HG02852 (cell line): ENCODE measurements at regions not wholly inside any gene's neighbourhood (a gene's known extent, or its start where the extent isn't known, plus 50 kb on each side); places are given as distances from the start of the nearest gene placed in this dataset.
"Not testable (repeated sequence)": the region's sequence is repeated elsewhere in the genome, so short reads cannot be mapped to it uniquely, and the experiment has no call there.

Source experiments
- ATAC-seq: cut with Tn5 transposase; IDR thresholded peaks from one replicate; pipeline ENCODE4 v1.9.1; 2021; ENCODE audit warnings: mild to moderate bottlenecking, moderate library complexity; ENCODE audit not compliant: unreplicated experiment

DNA sequence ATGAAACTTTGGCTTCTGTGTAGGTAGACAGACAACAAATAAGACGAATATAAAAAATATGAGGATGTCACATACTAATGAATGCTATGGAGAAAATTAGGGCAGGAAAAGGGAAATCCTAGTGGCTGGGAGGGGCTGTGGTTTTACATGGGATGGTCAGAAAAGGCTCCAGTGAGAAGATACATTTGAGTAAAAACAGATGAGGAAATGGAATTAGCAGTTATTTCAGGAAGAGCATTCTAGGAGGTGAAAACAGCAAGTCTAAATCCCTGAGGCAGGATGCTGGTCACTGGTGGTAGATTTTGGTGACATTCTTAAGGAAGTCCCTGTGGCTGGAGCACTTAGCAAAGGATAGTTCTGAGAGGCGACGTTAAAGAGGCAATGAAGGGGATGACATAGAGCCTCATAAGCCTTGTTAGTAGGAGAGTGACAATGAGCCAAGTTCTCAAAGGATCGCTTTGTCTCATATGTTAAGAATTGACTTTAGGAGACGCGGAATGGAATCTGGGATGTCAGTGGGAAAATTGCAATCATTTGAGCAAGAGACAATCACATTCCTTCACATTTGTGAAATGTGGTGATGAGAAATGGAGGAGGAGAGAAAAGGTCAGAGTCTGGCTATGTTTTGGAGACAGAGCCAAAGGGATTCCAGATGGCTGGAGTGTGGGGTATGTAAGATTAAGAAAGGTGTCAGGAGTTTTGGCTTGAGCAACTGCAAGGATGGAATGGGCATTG, 384.7 kb upstream of the FZD8 start:
- no peak for ATAC-seq

DNA sequence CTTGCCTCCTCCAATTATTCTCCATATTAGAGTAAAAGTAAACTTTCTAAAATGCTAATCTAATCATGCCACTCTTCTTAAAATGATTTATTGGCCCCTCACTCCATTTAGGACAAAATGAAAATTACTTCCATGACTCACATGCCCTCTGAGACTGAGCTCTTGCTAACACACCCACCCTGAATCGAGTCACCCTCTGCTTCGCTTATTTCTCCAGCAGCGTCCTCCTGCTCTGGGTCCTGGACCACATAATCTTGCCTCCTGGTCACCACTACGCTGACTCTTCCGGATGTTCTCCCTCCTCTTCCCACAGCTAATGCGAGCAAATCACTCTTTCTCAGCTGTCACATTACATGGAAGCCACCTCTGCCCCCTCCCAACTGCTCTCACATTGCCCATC, 384.0 kb upstream of the FZD8 start:
- no peak for ATAC-seq

DNA sequence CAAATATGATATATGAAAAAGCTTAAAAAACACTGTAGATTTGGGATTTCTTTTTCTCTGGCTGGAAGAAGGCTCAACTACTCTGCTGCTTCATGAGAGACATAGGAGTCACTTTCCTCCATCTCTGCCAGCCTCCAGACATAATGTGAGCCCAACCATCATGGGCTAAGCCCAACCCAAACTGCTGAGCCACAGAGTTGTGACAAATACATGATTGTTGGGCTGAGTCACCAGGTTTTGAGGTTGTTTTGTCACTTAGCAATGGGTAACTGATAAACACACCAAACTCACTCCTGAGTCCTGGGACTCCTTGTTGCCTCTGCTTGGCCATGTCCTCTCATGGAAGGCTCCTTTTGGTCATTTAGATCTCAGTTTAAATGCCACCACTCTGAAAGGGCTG, 381.8 kb upstream of the FZD8 start:
- ATAC-seq: no peak

DNA sequence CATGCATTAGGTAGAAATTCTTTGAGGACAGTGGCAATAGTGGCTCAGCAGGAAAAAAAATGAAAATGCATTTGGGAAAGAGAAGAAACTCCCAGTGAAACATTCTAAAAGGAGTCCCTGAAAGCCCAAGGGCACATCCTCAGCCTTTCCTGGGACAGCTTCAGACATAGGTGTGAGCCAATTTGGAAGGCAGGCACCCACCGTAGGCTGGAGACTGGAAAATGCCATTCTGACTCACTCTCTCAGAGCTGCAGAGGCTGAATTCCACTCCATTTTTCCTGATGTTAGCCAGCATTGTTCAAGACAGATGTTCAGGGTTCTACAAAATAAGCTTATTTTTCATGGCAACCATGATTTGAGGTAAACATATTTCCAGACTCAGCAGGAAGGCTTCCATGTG, 379.0 kb upstream of the FZD8 start:
- no peak for ATAC-seq

DNA sequence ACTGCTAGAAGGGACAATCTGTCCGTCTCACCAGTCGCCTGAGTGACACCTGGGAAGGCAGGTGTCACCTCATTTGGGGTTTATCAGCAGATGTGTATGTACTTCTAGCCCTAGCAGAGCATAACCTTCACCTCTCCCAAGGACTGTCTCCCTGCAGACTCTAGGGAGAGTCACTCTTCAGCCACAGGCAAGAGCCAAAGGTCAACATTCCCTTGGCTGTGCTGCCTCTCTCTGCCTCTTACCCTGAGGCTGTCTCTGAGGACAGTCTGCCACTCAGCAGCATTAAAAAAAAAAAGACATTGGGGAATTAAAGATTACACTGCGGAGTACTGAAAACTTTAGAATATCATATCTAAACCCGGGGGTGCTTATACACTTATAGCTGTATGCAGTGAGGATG, 377.7 kb upstream of the FZD8 start:
- ATAC-seq: no peak

DNA sequence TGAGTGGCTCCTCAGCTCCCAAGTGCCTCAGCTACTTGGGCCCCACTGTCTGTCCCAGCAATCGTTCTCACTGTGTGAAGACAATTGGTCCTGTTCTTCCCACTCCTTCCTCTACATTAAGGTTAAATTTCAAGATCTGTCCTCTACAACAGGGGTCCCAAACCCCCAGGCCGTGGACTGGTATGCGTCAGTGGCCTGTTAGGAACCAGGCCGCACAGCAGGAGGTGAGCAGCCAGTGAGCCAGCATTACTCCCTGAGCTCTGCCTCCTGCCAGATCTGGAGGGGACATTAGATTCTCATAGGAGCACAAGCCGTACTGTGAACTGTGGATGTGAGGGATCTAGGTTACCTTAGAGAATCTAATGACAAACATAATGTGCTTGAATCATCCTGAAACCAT, 376.9 kb upstream of the FZD8 start:
- no peak for ATAC-seq

DNA sequence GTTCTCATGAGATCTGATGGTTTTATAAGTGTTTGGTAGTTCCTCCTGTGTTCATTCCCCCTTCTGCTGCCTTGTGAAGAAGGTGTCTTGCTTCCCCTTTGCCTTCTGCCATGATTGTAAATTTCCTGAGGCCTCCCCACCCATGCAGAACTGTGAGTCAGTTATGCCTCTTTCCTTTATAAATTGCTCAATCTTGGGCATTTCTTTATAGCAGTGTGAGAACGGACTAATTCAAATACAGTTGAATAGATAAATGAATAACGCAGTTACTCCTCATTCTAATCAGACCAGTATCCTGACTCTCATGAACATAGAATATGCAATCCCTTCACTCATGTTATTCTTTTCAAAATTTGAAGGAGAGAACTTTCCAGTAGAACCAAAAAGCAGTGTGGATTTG, 375.0 kb upstream of the FZD8 start:
- no peak for ATAC-seq

DNA sequence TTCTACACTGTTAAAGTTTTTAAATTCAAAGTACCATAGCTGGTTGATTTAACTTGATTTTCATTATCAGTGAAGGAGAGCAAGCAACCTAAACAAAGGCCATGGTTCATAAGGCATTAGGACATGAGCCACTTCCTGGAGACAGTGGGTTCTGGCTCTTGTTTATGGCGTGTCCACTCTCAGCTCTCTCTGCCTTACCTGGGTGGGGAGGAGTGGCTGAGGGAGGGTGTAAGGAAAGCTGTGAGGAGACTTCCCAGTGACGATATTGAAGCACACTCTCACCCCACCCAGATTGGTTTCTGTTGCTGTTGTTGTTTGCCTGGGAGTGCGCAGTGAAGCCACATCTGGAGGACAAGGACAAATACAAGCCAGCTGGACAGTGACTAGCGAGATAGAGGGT, 365.3 kb upstream of the FZD8 start:
- ATAC-seq: no peak

DNA sequence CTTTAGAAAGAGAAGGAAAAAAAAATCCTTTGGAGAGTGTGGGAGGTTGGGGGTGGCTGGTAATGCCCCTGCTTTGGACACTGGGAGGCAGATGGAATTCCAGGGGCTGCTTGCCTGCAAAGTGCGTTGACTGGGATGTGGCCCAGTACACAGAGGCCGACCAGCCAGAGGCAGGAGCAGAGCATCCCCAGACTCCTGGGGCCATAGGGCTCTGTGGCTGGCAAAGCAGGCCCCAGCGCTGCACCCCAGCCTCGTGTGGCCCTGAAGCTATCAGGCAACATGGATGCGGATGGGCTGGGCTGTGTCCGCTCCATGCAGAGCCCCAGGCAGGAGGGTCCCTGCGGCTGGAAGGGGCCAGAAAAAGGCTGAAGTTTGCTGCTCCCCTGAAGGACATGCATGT, 361.6 kb upstream of the FZD8 start:
- ATAC-seq: no peak

DNA sequence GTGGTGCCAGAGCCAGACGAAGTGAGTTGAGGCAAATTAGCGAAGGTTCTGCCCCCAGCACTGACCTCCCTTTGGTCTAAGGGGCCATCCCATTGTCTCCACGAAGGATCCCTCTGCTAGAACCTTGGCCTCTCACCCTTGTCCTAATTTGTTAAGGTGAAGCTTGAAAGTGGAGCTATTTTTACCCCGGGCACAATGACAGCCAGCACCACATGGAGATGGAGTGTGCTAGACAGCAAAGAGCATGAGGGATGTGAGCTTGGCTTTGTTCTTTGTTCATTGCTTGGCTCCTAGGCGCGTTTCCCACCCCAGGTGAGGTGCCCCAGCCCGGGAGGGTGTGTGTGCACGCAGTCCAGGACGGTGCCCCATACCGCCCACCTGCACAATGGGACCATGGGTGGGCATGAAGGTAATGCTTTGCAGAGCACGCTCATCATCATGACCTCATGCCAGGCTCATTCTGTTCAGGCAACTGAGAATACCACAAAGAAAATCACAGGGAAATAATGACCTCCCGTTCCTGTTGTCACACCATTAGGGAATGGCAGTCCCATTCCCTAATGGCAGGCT, 361.0 kb upstream of the FZD8 start:
- no peak for ATAC-seq

DNA sequence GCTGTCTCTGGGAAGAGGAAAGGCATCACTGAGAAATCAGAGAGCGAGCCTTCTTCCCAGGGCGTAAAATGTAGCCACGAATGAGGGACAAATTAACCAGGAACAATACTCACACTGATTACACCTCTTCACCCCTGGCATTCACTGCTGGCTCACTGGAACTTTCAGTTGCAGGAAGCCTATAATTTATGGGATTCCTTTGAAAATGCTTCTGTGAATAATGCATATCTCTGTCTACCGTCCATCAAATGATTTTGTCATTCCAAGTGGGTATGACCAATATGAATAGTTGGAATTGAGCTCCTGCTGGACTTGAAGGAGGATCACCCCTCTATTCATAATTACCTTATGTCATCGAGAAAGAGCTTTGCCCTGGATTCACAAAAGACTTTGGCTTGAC, 360.3 kb upstream of the FZD8 start:
- no peak for ATAC-seq

DNA sequence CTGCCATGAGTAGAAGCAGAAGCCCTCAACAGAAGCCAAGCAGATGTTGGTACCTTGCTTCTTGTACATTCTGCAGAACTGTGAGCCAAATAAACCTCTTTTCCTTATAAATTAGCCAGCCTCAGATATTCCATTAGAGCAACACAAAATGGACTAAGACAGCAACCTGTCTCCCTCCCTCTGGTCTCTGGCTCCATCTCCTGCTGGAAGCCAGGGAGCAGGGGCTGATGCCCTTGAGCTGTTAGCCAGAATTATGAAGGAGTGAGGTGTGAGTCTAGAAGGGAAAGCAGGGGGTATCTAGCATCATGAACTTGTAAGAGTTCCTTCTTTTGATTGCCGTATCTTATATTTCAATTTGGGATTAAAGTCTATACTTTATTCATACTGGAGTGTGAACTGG, 358.7 kb upstream of the FZD8 start:
- not testable (repeated sequence) for ATAC-seq

DNA sequence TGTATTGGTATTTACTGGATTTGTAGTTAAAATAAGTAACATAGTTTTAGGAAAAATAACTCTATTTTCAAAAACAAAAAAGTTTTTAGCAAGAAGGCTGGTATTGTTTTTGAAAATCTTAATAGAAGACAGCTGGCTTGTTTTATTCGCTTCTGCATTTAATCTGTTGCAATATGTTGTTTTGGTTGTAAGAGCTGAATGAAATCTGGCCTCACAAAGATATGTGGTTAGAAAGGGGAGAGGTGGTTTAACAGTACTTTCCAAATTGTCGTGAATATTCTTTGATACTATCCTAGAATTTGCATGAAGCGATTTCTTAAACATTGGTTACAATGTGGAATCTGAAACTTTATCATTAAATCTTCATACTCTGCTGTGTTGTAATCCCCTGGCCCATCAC, 355.9 kb upstream of the FZD8 start:
- no peak for ATAC-seq

DNA sequence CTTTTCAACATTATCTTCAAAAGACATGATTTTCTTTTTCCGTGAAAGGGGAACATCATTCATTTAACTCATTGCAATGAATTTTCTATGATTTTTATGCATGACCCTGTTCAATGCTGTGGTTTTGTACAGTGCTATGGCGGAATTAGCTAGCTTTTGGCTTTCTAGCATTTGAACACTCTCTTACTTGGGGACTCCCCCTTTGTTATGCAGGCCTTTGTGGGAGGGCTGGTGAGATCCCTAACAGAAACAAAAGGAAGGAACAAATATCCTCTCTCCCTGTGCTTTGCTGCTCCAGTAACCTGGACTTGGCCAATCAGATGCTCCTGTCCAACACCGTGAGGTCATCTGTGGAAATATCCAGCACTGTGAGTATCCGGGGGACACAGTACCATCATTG, 353.4 kb upstream of the FZD8 start:
- ATAC-seq: no peak

DNA sequence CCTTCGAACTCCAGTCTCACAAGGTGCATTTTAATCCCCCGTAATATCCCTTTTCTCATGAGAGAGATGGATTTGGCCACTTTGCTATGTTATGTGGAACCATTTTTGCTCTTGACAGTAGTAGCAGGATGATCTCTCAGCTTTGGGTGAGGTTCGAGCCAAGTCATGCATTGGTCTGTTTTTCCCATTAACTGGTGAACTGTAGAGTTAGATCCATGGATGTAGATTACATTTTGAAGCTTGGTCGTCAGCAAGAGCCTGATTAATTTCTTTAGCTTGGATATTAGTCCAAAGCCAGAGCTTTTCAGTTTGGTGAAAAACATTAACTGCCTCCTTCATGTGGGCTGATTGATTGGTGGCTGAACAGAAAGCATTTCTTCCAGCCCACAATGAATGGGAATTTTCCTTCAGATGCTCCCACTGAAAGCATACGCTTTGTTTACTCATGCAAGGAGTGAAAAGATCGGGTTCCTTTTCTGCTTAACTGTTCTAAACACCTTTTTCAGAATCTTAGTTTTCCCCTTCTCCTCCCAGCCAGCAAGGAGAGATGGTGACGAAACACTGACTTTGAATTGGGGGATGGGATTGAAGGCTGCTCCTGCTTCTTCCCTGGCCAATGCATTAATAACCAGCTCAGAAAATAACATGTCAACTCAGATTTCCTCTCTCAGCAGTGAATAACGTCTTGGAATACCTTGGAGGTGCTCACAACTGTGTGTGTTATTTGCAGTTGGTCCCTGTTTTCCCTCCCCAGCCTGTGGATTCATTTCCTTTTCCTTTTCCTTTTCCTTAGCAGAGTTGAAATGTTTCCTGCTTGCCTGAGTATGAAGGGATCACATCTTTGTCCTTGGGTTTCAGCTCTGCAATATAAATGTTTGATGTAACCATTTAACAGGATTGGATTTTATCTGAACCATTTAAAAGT, 351.8 kb upstream of the FZD8 start:
- ATAC-seq: no peak

DNA sequence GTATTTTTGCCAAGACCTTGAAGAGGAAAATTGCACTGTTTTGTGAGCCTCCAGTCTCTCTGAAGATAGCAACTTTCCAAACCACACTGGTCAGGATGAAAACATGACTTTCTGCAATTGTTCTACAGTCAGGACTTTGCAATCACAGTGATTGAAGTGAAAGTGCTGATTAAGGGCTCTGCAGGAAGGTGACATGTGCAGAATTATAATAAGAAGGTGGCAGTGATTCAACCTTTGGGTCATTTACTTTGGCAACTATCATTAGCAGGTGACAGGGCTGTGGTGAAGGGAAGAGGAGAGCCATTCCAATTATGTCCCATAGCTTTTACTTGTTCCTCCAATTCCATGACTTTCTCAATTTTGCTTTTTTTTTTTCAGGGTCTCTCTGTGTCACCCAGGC, 350.0 kb upstream of the FZD8 start:
- no peak for ATAC-seq

DNA sequence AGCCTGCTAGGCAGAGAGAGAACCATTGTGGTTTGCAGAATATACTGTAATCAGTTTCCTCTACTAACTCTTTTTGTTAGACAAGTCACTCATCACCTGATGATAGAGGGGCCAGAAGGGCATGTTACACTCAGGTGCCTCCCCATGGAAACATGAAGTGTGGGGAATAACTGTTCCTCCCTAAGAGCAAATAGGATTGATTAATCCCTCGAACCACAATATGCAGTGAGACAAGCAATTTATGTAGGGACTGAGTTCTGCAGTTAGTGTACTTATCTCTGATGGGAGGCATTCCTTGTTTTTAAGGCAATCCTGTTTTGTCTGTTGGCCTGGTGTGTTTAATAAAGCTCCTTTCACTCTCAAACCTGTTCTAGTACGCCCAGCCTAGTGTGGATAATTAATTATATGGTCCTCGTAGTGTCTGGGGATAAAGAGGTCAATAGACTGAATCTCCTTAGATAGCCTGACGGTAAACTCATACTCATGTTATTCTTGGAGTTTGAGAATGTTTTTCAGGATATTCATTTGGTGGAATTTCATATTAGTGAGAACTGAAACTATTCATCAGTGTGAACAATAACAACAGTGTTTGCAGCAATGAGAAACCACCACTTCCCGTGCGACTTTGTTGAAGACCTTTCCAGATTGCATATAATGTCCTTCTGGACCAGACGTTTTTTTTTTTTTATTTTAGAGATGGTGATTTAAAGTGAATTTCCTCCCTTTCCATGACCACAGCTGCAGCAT, 344.8 kb upstream of the FZD8 start:
- no peak for ATAC-seq

DNA sequence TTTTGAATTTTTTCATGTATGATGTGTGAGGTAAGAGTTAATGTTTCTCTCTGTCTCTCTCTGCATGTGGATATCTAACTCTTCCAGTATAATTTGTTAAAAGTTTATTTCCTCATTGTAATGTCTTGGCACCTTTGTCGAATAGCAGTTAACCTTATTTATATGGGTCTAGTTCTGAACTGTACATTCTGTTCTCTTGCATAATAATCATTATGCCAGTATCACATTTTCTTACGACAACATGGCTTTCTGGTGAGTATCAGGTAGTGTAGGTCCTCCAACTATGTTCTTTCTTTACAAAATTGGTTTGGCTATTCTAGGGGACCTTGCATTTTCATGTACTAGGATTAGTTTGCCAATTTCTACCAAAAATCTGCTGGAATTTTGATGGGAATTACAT, 337.0 kb upstream of the FZD8 start:
- ATAC-seq: no peak

DNA sequence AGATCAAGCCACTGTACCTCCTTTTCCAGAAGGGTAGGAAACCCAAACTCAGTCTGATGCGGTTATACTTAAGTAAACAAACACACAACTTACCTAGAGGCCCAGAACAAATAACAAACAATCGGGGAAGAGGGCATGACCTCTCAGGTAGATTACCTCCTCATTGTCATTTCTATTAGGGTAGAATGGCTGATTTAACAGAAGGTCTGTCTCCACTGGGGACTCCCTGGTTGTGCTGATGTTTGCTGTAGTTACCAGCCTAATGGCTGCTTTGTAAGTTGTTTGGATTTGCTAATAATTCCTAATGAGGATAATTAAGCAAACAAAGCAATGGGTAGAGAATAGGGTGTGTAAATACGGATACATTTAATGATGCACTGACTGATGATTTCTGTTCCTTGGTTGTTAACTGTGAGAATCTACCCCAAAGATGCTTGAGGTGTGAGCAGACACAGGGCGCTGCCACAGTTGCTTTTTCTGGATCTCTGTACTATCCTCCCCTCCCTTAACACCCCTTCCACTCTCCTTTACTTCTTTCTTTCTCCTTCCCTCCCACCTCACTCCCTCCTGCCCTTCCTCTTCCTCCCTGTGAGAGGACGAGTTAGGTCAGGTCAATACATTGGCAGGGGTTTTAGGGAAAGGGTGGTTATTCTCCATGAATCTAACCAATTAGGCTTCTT, 332.0 kb upstream of the FZD8 start:
- not testable (repeated sequence) for ATAC-seq

DNA sequence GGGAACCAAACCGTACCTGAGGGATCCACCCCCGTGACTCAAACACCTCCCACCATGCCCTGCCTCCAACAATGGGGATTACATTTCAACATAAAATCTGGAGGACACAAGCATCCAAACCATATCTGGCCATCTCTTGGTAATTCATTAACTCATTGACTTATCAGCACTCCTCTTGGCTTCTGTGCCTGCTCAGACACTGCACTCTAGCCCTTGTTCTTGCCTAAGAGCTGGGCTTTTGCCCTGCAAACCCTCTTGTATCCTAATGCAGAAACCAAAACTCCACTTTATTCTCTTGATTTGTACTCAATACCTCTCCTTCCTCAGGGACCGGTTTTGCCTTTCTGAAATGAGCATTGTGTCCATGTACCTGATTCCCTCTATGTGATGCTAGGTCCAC, 330.2 kb upstream of the FZD8 start:
- no peak for ATAC-seq

DNA sequence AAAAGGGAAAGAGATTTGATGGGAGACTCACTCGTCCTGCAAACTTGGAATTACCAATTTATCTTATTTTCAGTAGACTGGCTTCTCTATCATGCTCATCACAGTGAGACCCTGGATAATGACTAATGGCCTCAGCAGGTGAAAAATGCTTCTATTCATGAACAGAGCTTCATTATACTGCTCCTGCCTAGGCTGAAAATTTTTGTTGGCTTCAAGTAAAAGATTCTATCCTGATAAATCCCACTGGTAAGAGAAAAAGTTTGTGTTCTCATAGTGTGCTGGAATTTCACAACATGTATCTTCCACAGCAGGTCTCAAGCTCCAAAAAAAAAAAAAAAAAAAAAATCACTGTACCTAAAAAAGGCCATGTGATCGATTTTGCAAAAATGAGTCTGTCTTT, 329.3 kb upstream of the FZD8 start:
- ATAC-seq: no peak
